ENCODE measurements at regions not wholly inside any gene's neighbourhood (a gene's known extent, or its start where the extent isn't known, plus 50 kb on each side); places are given as distances from the start of the nearest gene placed in this dataset.

- no peaks in the 10 kb centered on the region for H3K27me3 ChIP-seq (ENCODE audit: control insufficient read depth in 2 of 2, insufficient read depth in 1 of 2, low read length in 1 of 2)
- H3K36me3 ChIP-seq (ENCODE audit: control insufficient read depth in 2 of 2, insufficient read depth in 2 of 2, low read length in 1 of 2) = no peaks in the 10 kb centered on the region
- no peak for DNase-seq (ENCODE audit: low read depth in 6 of 9, low spot score in 9 of 9)
- H3K4me3 ChIP-seq (ENCODE audit: low read length in 2 of 2) = no peak overlapping the region
- H3K27ac ChIP-seq (ENCODE audit: low read depth in 1 of 2, low read length in 1 of 2) = no peak overlapping the region
- H3K9me3 ChIP-seq (ENCODE audit: control insufficient read depth in 2 of 2, insufficient read depth in 1 of 2, low read length in 1 of 2) = no peaks in the 10 kb centered on the region
- 99% methylated on average over 1 of the region's 1 CpG for WGBS
- no peaks in the 10 kb centered on the region for H3K4me1 ChIP-seq (ENCODE audit: control insufficient read depth in 2 of 2, insufficient read depth in 2 of 2, low read length in 2 of 2)
Observed at GRCh38 chr7:114102131-114102530, 183.3 kb upstream of the PPP1R3A start.

DNA sequence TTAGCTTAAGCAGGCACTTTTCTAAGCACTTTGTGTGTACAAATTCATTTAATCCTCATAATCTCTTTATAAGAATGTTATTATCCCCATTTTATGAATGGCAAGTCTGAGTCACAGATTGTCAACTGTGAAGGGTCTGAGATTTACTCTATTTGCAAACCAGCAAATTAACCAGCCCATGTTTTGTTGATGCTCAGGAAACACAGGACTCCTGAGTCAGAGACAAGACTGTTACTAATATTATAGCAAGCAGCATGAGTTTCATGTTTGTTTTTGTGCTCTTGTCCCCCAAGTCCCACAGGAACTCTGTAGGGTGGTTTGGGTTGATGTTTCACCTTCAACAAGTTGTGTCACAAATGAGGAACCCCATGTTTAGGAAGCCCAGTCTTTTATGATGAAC lies 182.0 kb upstream of the PPP1R3A start:
- H3K27ac ChIP-seq (ENCODE audit: low read depth in 1 of 2, low read length in 1 of 2) = no peak overlapping the region

DNA sequence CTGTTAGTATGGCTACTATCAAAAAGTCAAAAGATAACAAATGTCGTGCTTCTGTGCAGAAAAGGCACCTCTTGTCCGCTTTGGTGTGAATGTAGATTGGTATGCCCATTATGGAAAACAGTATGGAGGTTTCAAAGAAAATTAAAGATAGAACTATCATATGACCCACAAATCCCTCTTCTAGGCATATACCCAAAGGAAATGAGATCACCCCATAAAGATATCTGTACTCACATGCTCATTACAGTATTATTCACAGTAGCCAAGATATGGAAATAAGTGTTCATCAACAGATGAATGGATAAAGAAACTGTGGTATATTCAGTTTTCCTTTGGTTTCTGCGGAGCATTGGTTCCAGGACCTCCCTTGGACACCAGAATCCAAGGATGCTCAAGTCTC lies 180.5 kb upstream of the PPP1R3A start:
- WGBS = 96% methylated on average over 3 of the region's 3 CpGs
- DNase-seq (ENCODE audit: low read depth in 6 of 9, low spot score in 9 of 9) = no peak

More for the DNA sequence above, 182.0 kb upstream of the PPP1R3A start:
- Histone ChIP-seq H3K36me3 (ENCODE audit: control insufficient read depth in 2 of 2, insufficient read depth in 2 of 2, low read length in 1 of 2) (no peaks in the 10 kb centered on the region), H3K9me3 (ENCODE audit: control insufficient read depth in 2 of 2, insufficient read depth in 1 of 2, low read length in 1 of 2) (no peaks in the 10 kb centered on the region), H3K4me3 (ENCODE audit: low read length in 2 of 2) (no peak overlapping the region), H3K27me3 (ENCODE audit: control insufficient read depth in 2 of 2, insufficient read depth in 1 of 2, low read length in 1 of 2) (no peaks in the 10 kb centered on the region), H3K4me1 (ENCODE audit: control insufficient read depth in 2 of 2, insufficient read depth in 2 of 2, low read length in 2 of 2) (no peaks in the 10 kb centered on the region)
- no peak for DNase-seq (ENCODE audit: low read depth in 6 of 9, low spot score in 9 of 9)

DNA sequence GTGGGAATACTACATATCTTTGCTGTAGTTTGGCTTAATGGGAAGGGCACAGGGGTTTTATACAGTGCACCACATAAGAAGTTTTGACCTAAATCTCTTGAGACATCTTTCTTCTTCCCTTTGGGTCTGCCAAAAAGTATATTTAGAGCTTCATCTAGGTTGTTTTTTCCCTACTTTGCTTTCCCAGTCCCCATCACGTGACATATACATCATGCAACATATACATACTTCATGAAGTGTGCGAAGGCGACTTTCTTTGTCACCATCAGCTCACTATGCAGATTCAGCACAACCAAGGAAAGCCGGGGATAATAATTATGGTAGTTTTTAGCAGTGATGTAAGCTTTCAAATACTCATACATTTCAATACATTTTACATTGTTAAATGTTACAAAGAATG lies 177.1 kb upstream of the PPP1R3A start:
- Histone ChIP-seq H3K4me1 (ENCODE audit: control insufficient read depth in 2 of 2, insufficient read depth in 2 of 2, low read length in 2 of 2) (no peaks in the 10 kb centered on the region), H3K27ac (ENCODE audit: low read depth in 1 of 2, low read length in 1 of 2) (no peak overlapping the region), H3K9me3 (ENCODE audit: control insufficient read depth in 2 of 2, insufficient read depth in 1 of 2, low read length in 1 of 2) (no peaks in the 10 kb centered on the region), H3K4me3 (ENCODE audit: low read length in 2 of 2) (no peak overlapping the region), H3K27me3 (ENCODE audit: control insufficient read depth in 2 of 2, insufficient read depth in 1 of 2, low read length in 1 of 2) (no peaks in the 10 kb centered on the region), H3K36me3 (ENCODE audit: control insufficient read depth in 2 of 2, insufficient read depth in 2 of 2, low read length in 1 of 2) (no peaks in the 10 kb centered on the region)
- DNase-seq (ENCODE audit: low read depth in 6 of 9, low spot score in 9 of 9) = no peak
- 96% methylated on average over 4 of the region's 4 CpGs for WGBS

More for the DNA sequence above, 180.5 kb upstream of the PPP1R3A start:
- H3K4me3 ChIP-seq (ENCODE audit: low read length in 2 of 2) = no peak overlapping the region
- H3K9me3 ChIP-seq (ENCODE audit: control insufficient read depth in 2 of 2, insufficient read depth in 1 of 2, low read length in 1 of 2) = no peaks in the 10 kb centered on the region
- H3K4me1 ChIP-seq (ENCODE audit: control insufficient read depth in 2 of 2, insufficient read depth in 2 of 2, low read length in 2 of 2) = no peaks in the 10 kb centered on the region
- no peaks in the 10 kb centered on the region for H3K36me3 ChIP-seq (ENCODE audit: control insufficient read depth in 2 of 2, insufficient read depth in 2 of 2, low read length in 1 of 2)
- H3K27me3 ChIP-seq (ENCODE audit: control insufficient read depth in 2 of 2, insufficient read depth in 1 of 2, low read length in 1 of 2) = no peaks in the 10 kb centered on the region
- no peak overlapping the region for H3K27ac ChIP-seq (ENCODE audit: low read depth in 1 of 2, low read length in 1 of 2)

DNA sequence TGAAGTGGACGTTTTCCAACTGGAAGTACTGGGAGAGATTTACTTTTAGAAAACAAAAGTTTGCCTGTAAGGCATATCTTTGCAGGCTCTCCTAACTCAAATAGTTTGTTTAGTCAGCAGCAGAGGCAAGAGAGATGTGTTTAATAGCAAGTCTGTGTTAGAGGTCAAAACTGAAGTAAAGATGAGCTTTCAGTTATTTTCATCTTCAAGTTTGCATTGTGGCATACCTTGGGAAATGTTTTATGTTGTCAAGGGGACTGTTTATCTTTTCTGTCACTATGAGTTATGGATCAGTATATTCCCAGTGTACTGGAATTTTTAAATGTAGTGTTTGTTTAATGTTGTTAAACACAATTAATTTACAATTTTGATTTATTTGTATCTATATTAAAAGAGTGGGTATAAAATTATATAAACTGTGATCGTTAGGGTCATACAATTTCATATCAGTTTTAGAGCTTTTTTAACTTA lies 169.7 kb upstream of the PPP1R3A start:
- Histone ChIP-seq H3K9me3 (ENCODE audit: control insufficient read depth in 2 of 2, insufficient read depth in 1 of 2, low read length in 1 of 2) (peaks cover 0 to 6% of the 10 kb centered on the region in 2 donors), H3K36me3 (ENCODE audit: control insufficient read depth in 2 of 2, insufficient read depth in 2 of 2, low read length in 1 of 2) (no peaks in the 10 kb centered on the region), H3K27me3 (ENCODE audit: control insufficient read depth in 2 of 2, insufficient read depth in 1 of 2, low read length in 1 of 2) (peaks cover 50 to 53% of the 10 kb centered on the region in 2 donors), H3K4me1 (ENCODE audit: control insufficient read depth in 2 of 2, insufficient read depth in 2 of 2, low read length in 2 of 2) (peaks cover 0 to 26% of the 10 kb centered on the region in 2 donors), H3K4me3 (ENCODE audit: low read length in 2 of 2) (no peak overlapping the region), H3K27ac (ENCODE audit: low read depth in 1 of 2, low read length in 1 of 2) (no peak overlapping the region)
- 86% methylated on average over 2 of the region's 2 CpGs for WGBS
- DNase-seq (ENCODE audit: low read depth in 6 of 9, low spot score in 9 of 9) = no peak

GRCh38 chr7:114087653-114088469 lies 169.1 kb upstream of the PPP1R3A start:
- peaks cover 0 to 30% of the 10 kb centered on the region in 2 donors for H3K4me1 ChIP-seq (ENCODE audit: control insufficient read depth in 2 of 2, insufficient read depth in 2 of 2, low read length in 2 of 2)
- peaks cover 0 to 6% of the 10 kb centered on the region in 2 donors for H3K9me3 ChIP-seq (ENCODE audit: control insufficient read depth in 2 of 2, insufficient read depth in 1 of 2, low read length in 1 of 2)
- H3K36me3 ChIP-seq (ENCODE audit: control insufficient read depth in 2 of 2, insufficient read depth in 2 of 2, low read length in 1 of 2) = no peaks in the 10 kb centered on the region
- H3K27ac ChIP-seq (ENCODE audit: low read depth in 1 of 2, low read length in 1 of 2) = no peak overlapping the region
- no peak overlapping the region for H3K4me3 ChIP-seq (ENCODE audit: low read length in 2 of 2)
- WGBS = 33% methylated on average over 32 of the region's 32 CpGs
- no peak for DNase-seq (ENCODE audit: low read depth in 6 of 9, low spot score in 9 of 9)
- peaks cover 54 to 60% of the 10 kb centered on the region in 2 donors for H3K27me3 ChIP-seq (ENCODE audit: control insufficient read depth in 2 of 2, insufficient read depth in 1 of 2, low read length in 1 of 2)

DNA sequence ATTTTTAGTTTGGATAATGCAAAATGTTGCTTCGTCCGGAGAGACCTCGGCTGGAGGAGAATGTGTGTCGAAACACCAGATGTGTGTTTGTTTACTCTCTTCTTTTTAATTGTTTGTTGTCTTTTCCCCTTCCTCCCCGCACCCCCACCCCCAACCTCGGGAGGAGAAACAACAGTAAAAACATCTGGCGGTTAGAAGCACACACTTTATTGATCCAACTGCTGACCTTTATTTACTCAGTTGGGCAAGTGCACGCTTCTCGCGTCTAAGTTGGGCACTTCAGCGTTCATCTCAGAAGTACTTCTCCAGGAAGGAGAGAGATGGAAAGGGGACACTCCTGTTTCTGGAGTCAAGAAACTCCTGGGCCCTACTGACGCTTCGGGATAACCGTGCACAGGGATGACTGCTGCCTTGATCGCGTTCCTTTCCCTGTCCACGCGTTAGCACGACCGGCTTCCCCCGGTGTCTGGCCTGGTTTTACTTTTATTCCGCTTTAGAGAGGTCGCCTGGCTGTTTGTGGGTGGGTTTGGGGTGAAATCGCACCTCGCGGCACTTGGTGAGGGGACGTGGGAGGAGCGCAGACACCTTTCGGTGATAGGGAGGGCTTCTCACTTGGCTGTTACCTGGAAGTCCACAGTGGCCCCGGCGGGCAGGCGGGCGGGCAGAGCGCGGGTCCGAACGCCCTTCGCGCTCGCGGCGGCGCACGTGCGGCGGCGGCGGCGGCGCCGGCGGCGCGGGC lies 168.3 kb upstream of the PPP1R3A start:
- Histone ChIP-seq H3K27ac (ENCODE audit: low read depth in 1 of 2, low read length in 1 of 2) (no peak overlapping the region), H3K4me1 (ENCODE audit: control insufficient read depth in 2 of 2, insufficient read depth in 2 of 2, low read length in 2 of 2) (peaks cover 0 to 34% of the 10 kb centered on the region in 2 donors), H3K27me3 (ENCODE audit: control insufficient read depth in 2 of 2, insufficient read depth in 1 of 2, low read length in 1 of 2) (peaks cover 61 to 68% of the 10 kb centered on the region in 2 donors), H3K9me3 (ENCODE audit: control insufficient read depth in 2 of 2, insufficient read depth in 1 of 2, low read length in 1 of 2) (peaks cover 0 to 6% of the 10 kb centered on the region in 2 donors), H3K4me3 (ENCODE audit: low read length in 2 of 2) (peak overlapping the region; percentile 26 to 42), H3K36me3 (ENCODE audit: control insufficient read depth in 2 of 2, insufficient read depth in 2 of 2, low read length in 1 of 2) (no peaks in the 10 kb centered on the region)
- DNase-seq (ENCODE audit: low read depth in 6 of 9, low spot score in 9 of 9) = peak in 1 of 9 donors; percentile 9
- 3% methylated on average over 54 of the region's 54 CpGs for WGBS

DNA sequence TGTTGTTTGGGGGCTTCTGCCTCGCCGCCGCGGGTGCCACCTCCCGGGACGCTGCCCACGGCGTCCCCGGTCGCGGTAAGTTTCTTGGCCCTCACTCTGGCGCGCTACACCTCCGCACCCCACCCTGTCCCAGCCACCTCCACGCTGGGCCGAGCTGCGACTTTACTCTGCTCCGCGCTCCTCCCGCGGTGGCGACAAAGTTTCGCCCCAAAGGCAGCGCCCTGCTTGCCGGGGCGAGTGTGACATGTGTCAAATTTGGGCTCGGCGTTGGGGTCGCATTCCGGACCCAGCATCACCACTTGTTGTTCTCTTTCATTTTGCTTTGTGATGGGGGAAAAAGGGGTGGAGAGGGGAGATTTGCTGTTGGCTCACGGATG lies 167.7 kb upstream of the PPP1R3A start:
- Histone ChIP-seq H3K4me3 (ENCODE audit: low read length in 2 of 2) (peak overlapping the region; percentile 26 to 42), H3K4me1 (ENCODE audit: control insufficient read depth in 2 of 2, insufficient read depth in 2 of 2, low read length in 2 of 2) (peaks cover 0 to 34% of the 10 kb centered on the region in 2 donors), H3K27me3 (ENCODE audit: control insufficient read depth in 2 of 2, insufficient read depth in 1 of 2, low read length in 1 of 2) (peaks cover 67 to 72% of the 10 kb centered on the region in 2 donors), H3K36me3 (ENCODE audit: control insufficient read depth in 2 of 2, insufficient read depth in 2 of 2, low read length in 1 of 2) (no peaks in the 10 kb centered on the region), H3K27ac (ENCODE audit: low read depth in 1 of 2, low read length in 1 of 2) (no peak overlapping the region), H3K9me3 (ENCODE audit: control insufficient read depth in 2 of 2, insufficient read depth in 1 of 2, low read length in 1 of 2) (peaks cover 0 to 6% of the 10 kb centered on the region in 2 donors)
- DNase-seq (ENCODE audit: low read depth in 6 of 9, low spot score in 9 of 9) = peak in 1 of 9 donors; percentile 16
- WGBS = under 1% methylated on average over 31 of the region's 31 CpGs
